GM19351 (cell line): ENCODE measurements at regions not wholly inside any gene's neighbourhood (a gene's known extent, or its start where the extent isn't known, plus 50 kb on each side); places are given as distances from the start of the nearest gene placed in this dataset.
"Not testable (repeated sequence)": the region's sequence is repeated elsewhere in the genome, so short reads cannot be mapped to it uniquely, and the experiment has no call there.

Source experiments
- ATAC-seq: cut with Tn5 transposase; IDR thresholded peaks from one replicate; pipeline ENCODE4 v1.9.1; 2021; ENCODE audit warnings: mild to moderate bottlenecking, moderate library complexity; ENCODE audit not compliant: unreplicated experiment

DNA sequence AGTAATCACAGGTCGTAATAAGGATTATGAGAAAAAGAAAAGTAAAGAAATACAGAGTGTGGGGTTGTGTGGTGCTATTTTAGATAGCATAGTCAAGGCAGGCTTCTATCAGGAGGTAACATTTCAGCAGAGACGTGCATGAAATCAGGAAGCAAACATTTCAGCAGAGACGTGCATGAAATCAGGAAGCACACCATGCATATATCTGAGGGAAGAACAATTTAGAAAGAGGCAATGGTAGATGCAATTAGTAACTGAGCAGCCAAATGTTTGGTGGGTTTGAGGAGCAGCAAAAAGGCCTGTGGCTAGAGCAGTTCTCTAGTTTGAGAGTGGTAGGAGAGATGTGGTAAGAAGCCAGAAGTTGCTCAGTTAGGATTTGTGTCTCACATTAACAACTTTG lies 713.7 kb downstream of the ADCYAP1 start:
- no peak for ATAC-seq

DNA sequence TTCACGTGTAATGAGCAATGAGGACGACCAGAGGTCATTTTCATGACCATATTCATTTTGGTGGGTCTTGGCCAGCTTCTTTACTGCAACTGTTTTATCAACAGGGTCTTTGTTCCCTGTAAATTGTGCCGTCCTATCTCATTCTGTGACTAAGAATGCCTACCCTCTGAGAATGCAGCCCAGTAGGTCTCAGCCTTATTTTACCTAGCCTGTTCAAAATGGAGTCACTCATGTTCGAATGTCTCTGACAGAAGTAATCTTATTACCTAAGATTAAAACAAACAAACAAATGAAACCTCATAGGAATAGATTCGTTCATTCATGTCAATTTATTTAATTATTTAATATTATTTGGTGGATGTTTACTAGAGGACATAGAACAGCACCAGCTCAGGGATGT lies 714.8 kb downstream of the ADCYAP1 start:
- no peak for ATAC-seq

DNA sequence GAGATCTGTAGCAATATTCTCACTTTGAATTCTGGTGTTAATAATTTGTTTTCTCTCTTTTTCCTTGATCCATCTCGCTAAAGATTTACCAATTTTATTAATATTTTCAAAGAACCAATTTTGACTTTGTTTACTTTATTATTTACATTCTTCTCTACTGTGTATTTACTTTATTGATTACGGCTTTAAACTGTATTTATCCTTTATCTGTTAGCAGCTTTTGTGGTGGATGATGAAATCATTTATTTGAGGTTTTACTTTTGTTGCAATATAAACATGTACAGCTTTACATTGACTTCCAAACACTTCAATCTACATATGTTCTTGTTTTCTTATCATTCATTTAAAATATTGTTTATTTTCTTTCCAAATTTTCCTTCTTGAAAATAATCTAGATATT lies 719.9 kb downstream of the ADCYAP1 start:
- ATAC-seq, result no peak

- no peak for ATAC-seq
Observed at GRCh38 chr18:1627494-1627893, 722.8 kb downstream of the ADCYAP1 start.

- no peak for ATAC-seq
Observed at GRCh38 chr18:1648712-1649111, 744.0 kb downstream of the ADCYAP1 start.

GRCh38 chr18:1652018-1652417 lies 747.3 kb downstream of the ADCYAP1 start:
- no peak for ATAC-seq

DNA sequence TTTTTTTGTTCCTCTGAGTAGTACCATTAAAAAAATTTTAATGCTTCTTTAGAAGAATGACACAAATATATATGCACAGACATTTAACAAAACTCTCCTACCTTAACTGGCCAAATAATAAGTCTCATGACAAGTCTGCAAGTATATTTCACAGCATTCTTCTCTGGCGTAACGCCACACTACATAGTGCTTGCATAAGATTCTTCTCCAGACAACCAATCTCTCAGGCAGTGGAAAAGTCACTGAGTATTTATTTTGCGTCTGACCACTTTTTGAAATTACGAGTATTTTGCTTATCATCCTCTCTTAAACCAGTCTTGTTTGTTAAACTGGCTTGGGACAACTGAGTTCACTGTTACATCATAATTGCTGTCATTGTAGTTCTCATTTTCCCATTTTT lies 749.2 kb downstream of the ADCYAP1 start:
- no peak for ATAC-seq

- no peak for ATAC-seq
Observed at GRCh38 chr18:1657876-1658275, 753.2 kb downstream of the ADCYAP1 start.

DNA sequence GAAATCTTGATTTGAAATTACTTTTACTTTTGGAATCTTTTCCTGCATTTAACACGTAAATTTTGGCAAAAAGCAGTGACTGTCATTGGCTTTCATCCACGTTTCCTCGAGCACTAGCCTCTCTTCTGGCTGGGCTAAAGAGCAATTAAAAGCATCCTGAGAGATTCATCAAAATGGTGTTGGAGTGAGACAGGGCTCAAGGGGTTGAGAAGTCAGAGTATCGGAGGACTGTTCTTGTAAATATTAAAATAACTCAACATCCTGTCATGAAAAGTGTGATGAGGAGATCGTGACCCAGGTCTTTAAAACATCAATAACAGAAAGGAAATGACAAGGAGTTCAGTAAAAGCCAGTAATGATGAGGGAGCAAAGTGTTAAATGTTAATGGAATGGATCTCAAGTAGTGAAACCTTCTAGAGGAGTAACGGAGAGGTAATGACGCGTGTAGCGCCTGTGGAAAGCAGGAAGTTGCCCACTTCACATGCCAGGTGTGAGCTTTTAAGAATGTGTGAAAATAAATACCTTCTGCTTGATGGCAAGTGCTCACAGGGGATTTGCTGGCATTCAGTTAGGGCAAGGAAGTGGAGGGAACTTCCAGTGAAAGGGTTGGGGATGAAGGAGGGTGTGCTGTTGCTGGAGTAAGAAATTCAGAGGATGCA lies 754.4 kb downstream of the ADCYAP1 start:
- no peak for ATAC-seq

DNA sequence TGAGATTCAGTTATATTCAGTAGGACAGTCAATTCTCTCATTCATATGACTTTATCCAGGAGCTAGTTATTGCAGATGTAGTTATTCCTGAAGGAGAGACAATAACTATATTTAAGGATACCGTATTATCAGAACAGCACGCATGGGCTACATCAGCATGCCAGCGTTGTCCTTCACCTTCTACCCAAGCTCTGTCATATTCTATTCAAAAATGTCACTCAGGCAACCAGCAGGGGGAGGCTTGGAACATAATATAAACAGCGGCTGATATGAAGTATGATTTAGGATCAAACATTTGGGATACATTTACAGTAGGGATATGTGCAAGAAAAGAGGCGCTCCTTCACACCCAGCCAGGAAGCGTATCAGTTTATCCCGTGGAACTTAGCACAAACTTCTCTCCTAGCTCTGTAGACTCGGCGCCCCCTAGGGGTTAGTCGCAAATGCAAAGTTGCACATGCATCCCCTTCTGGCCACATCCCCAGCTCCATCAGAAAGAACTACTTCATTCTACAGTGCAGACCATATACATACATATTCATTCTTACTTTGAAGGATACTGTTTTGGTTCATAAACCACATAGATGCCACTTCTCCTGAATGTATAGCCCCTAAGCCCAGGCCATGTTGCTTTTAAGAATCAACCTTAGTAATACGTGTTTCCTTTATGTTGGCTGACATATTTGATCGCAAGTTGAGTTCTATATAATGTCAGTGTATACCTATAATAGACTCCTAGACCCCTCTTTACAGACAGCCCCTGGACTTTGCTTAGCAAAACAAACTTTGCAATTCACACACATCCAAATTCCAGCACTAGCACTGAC lies 759.4 kb downstream of the ADCYAP1 start:
- ATAC-seq, result peak; percentile 50

- ATAC-seq, result no peak
Observed at GRCh38 chr18:1665079-1665478, 760.4 kb downstream of the ADCYAP1 start.

DNA sequence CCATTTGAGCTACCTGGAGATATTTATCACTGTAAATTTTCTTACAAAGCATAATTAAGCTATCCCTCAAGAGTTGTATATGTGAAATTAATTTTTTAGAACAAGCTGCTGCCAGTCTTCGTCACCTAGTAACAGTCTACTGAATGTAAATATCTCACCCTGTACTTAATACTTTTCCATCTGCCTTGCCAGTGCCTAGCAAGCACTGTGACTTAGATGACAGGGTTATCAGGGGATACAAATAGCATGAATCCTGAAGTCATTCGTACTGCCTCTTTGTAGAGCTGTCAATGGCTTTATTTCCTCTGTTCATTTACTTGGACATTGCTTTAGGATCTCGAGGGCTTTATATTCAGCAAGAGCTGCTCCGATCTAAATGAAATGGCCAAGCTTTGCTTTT lies 763.6 kb downstream of the ADCYAP1 start:
- ATAC-seq, result no peak

DNA sequence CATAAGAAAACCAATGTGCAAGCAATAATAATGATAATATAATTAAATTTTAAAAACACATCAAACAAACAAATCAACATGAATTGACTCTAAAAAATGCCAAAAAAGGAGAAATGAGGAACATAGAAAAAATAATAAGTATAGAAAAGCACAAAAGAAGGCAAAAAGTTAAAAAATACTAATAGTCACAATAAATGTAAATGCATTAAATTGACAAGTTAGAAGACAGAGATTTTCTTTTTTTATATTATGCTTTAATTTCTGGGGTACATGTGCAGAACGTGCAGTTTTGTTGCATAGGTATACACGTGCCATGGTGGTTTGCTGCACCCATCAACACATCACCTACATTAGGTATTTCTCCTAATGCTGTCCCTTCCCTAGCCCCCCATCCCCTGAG lies 767.0 kb downstream of the ADCYAP1 start:
- ATAC-seq, result not testable (repeated sequence)

- no peak for ATAC-seq
Observed at GRCh38 chr18:1676387-1676786, 771.7 kb downstream of the ADCYAP1 start.

- ATAC-seq, result no peak
Observed at GRCh38 chr18:1680108-1680507, 775.4 kb downstream of the ADCYAP1 start.

GRCh38 chr18:1691863-1692262 lies 787.2 kb downstream of the ADCYAP1 start:
- no peak for ATAC-seq

GRCh38 chr18:1708006-1708405 lies 803.3 kb downstream of the ADCYAP1 start:
- no peak for ATAC-seq

GRCh38 chr18:1710114-1710513 lies 805.4 kb downstream of the ADCYAP1 start:
- no peak for ATAC-seq

GRCh38 chr18:1732143-1732542 lies 827.5 kb downstream of the ADCYAP1 start:
- no peak for ATAC-seq

GRCh38 chr18:1746131-1746530 lies 825.2 kb downstream of the METTL4 start:
- no peak for ATAC-seq

GRCh38 chr18:1751249-1751648 lies 820.1 kb downstream of the METTL4 start:
- no peak for ATAC-seq

DNA sequence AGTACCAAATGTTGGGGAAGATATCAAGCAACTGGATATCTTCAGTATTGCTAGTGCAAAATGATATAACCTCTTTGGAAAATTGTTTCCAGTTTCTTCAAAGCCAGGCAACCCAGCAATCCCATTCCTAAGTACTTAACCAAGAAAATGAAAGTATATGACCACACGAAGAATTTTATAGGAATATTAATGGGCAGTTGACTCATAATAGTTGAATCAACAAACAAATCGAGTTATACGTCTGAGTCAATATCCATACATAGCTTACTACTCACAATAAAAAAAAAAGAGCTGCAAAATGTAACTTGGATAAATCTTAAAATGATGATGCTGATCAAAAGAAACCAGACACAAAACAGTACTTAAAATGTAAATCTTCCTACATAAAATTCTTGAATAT lies 810.4 kb downstream of the METTL4 start:
- no peak for ATAC-seq
